Spinal cord (tissue), 9 donors: ENCODE measurements at regions not wholly inside any gene's neighbourhood (a gene's known extent, or its start where the extent isn't known, plus 50 kb on each side); places are given as distances from the start of the nearest gene placed in this dataset.
"Not testable (repeated sequence)": the region's sequence is repeated elsewhere in the genome, so short reads cannot be mapped to it uniquely, and the experiment has no call there.

Source experiments
- DNase-seq, 6 donors: peaks; one replicate each; pipeline versions ENCODE4 v3.0.0 to v3.0.0-alpha.2; 2013 to 2015; ENCODE audit warnings: low spot score in 6 of 6, low read depth in 4 of 6
- H3K27ac ChIP-seq: one replicate; pipeline ENCODE4 v1.5.1; 2013; ENCODE audit warnings: low read depth, low read length, control low read depth
- H3K27me3 ChIP-seq: one replicate; pipeline ENCODE4 v1.6.1; 2013; ENCODE audit warnings: low read length; ENCODE audit not compliant: control insufficient read depth, insufficient read depth
- H3K36me3 ChIP-seq: one replicate; pipeline ENCODE4 v1.6.1; 2013; ENCODE audit warnings: low read length; ENCODE audit not compliant: control insufficient read depth, insufficient read depth
- H3K4me1 ChIP-seq: one replicate; pipeline ENCODE4 v1.6.1; 2013; ENCODE audit warnings: low read length; ENCODE audit not compliant: control insufficient read depth, insufficient read depth
- H3K4me3 ChIP-seq: one replicate; pipeline ENCODE4 v1.5.1; 2013; ENCODE audit warnings: low read depth, low read length, control low read depth
- H3K9me3 ChIP-seq: one replicate; pipeline ENCODE4 v1.6.1; 2013; ENCODE audit warnings: low read length; ENCODE audit not compliant: control insufficient read depth, insufficient read depth
- WGBS: methylation state at CpG from one replicate; pipeline ENCODE4 v1.1.5; 2013; ENCODE audit warnings: missing lambda C conversion rate; ENCODE audit not compliant: insufficient coverage; 5-methylcytosine and 5-hydroxymethylcytosine counted together
- donor health status: healthy.

- Histone ChIP-seq H3K4me1 (no peaks in the 10 kb centered on the region), H3K36me3 (no peaks in the 10 kb centered on the region), H3K27me3 (no peaks in the 10 kb centered on the region), H3K27ac (no peak overlapping the region), H3K9me3 (peaks cover 2% of the 10 kb centered on the region), H3K4me3 (no peak overlapping the region)
- no peak for DNase-seq
- no CpG with 5 or more reads among the region's 1 CpG for whole genome bisulfite sequencing
These were observed 309.0 kb downstream of the CTH start for GRCh38 chr1:70720109-70720508.

DNA sequence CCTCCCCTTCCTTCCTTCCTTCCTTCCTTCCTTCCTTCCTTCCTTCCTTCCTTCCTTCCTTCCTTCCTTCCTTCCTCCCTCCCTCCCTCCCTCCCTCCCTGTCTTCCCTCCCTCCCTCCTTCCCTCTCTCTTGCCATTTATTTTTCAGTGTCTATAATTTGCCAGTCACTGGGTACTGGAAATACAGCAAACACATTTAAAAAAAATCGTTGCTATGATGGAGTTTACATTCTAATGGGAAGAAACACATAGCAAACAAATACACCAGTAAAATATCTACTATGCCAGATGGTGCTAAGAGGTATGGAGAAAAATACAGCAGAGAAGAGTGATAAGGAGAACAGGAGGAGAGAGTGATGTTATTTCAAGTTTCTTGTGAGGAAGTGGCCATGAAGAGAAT lies 309.5 kb downstream of the CTH start:
- H3K9me3 ChIP-seq = peaks cover 2% of the 10 kb centered on the region
- no peaks in the 10 kb centered on the region for H3K27me3 ChIP-seq
- H3K4me3 ChIP-seq = no peak overlapping the region
- WGBS = no CpG with 5 or more reads among the region's 1 CpG
- no peaks in the 10 kb centered on the region for H3K36me3 ChIP-seq
- DNase-seq = no peak
- no peak overlapping the region for H3K27ac ChIP-seq
- H3K4me1 ChIP-seq = no peaks in the 10 kb centered on the region

GRCh38 chr1:70727886-70728489 lies 316.9 kb downstream of the CTH start:
- Histone ChIP-seq H3K27ac (no peak overlapping the region), H3K4me3 (no peak overlapping the region), H3K27me3 (no peaks in the 10 kb centered on the region), H3K36me3 (no peaks in the 10 kb centered on the region), H3K4me1 (no peaks in the 10 kb centered on the region), H3K9me3 (peaks cover 2% of the 10 kb centered on the region)
- WGBS = 66% methylated on average over 6 of the region's 6 CpGs
- no peak for DNase-seq

DNA sequence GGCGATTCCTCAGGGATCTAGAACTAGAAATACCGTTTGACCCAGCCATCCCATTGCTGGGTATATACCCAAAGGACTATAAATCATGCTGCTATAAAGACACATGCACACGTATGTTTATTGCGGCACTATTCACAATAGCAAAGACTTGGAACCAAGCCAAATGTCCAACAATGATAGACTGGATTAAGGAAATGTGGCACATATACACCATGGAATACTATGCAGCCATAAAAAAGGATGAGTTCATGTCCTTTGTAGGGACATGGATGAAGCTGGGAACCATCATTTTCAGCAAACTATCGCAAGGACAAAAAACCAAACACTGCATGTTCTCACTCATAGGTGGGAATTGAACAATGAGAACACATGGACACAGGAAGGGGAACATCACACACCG lies 311.1 kb downstream of the PTGER3 start:
- H3K27me3 ChIP-seq, H3K36me3 ChIP-seq, DNase-seq, H3K9me3 ChIP-seq, H3K27ac ChIP-seq, H3K4me3 ChIP-seq, H3K4me1 ChIP-seq: not testable (repeated sequence)
- no CpG with 5 or more reads among the region's 6 CpGs for WGBS

DNA sequence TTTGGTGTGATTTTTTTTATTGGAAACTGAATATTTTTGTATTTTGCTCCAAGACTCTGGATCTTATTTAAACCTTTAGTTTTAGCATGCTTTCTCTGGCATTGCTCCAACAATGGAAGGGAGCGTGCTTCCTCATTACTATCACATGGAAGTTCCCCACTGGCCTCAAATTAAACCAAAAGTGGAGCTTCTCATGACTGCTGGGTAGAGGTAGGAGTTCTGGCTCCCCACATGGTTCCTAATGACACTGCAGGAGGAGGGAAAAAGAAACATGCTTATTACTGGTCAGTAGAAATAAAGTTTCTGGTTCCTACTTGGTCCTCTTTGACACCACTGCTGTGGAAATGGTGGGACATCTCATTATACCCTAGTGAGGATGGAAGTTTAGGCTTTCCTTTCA lies 310.5 kb downstream of the PTGER3 start:
- Histone ChIP-seq H3K27ac (no peak overlapping the region), H3K4me3 (no peak overlapping the region), H3K36me3 (no peaks in the 10 kb centered on the region), H3K9me3 (peaks cover 2% of the 10 kb centered on the region), H3K4me1 (no peaks in the 10 kb centered on the region), H3K27me3 (no peaks in the 10 kb centered on the region)
- no peak for DNase-seq
- WGBS = no CpG with 5 or more reads among the region's 1 CpG

DNA sequence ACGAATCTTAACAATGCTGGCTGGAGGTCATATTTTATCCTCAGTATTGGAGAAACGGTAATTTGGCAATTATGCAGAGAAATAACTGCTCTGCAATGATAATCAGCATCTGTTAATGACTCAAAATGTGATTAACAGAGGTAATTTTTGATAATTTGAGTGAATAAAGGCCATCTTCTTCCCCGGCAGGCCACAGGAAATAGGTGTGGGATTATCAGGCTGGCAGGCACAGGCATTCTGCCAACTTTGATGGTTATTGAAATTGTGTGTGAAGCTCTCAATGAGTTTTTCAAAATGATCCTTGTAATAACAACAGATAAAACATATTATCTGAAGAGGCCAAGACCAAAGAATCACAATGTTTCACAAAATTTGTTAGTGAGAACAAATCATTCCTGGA lies 309.0 kb downstream of the PTGER3 start:
- H3K27me3 ChIP-seq = no peaks in the 10 kb centered on the region
- DNase-seq = peak in 2 of 6 donors; percentile 9 to 77
- H3K27ac ChIP-seq = no peak overlapping the region
- 0% methylated on average over 1 of the region's 3 CpGs for WGBS
- no peak overlapping the region for H3K4me3 ChIP-seq
- H3K4me1 ChIP-seq = no peaks in the 10 kb centered on the region
- no peaks in the 10 kb centered on the region for H3K36me3 ChIP-seq
- peaks cover 2% of the 10 kb centered on the region for H3K9me3 ChIP-seq

DNA sequence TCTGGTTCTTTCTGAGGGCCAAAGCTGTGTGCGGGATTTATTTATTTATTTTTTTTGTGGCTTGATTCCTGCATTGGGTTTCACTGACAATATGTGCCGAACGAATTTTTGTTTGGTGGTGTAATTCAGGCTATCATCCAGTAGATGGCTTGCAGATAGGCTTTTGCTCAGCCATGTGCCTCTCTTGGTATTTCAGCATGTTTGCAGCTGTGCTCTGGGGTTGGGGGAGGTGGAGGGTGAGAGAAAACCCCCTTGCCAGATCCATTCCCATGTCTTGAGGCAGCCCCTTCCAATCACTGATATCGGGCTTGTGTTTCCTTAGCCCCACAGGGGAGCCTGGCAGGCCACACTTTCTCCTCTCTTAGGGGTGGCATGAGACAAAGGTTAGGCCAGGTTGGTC lies 302.4 kb downstream of the PTGER3 start:
- 77% methylated on average over 4 of the region's 4 CpGs for WGBS
- H3K4me3 ChIP-seq = no peak overlapping the region

GRCh38 chr1:70746062-70746461 lies 301.6 kb downstream of the PTGER3 start:
- DNase-seq, H3K27me3 ChIP-seq, H3K27ac ChIP-seq, H3K4me1 ChIP-seq, H3K4me3 ChIP-seq, H3K36me3 ChIP-seq: not testable (repeated sequence)
- H3K9me3 ChIP-seq = peaks cover 11% of the 10 kb centered on the region
- WGBS = no CpG with 5 or more reads among the region's 1 CpG

More for the DNA sequence above, 302.4 kb downstream of the PTGER3 start:
- H3K9me3 ChIP-seq = peaks cover 11% of the 10 kb centered on the region
- no peaks in the 10 kb centered on the region for H3K27me3 ChIP-seq
- H3K4me1 ChIP-seq = no peaks in the 10 kb centered on the region
- no peak for DNase-seq
- no peaks in the 10 kb centered on the region for H3K36me3 ChIP-seq
- H3K27ac ChIP-seq = no peak overlapping the region

GRCh38 chr1:70747123-70747522 lies 300.5 kb downstream of the PTGER3 start:
- not testable (repeated sequence) for H3K27ac ChIP-seq, H3K36me3 ChIP-seq, H3K27me3 ChIP-seq, H3K4me3 ChIP-seq, H3K9me3 ChIP-seq, DNase-seq, H3K4me1 ChIP-seq
- 83% methylated on average over 1 of the region's 1 CpG for WGBS

DNA sequence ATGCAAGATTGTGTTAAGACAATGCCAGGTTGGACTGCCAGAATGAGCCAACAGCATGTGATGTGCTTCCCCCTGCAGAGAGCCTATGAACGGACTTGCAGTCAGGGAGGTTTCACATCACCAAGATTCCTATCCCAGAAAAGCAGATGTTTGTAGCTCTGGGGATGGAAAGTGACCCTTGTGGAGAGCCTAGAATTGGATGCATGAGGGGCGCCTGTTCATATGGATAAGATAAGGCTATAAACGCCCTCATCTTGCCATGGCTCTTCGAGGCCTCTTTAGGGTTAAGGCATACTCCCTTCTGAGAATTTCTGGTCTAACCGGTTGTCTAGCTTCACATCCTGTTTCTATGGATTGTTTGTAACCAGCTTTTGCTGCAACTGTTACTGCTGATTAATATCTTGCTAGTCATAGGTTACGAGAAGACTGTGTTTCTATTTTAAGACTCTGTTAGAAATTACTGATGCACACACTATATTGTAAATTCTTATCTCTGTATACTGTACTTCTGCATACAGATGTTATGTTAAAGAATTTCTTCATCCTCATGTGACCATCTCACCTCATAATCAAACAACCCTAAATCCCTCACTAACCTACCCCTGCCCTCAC lies 295.8 kb downstream of the PTGER3 start:
- H3K27me3 ChIP-seq, H3K36me3 ChIP-seq, H3K27ac ChIP-seq, DNase-seq, H3K4me1 ChIP-seq, H3K9me3 ChIP-seq, H3K4me3 ChIP-seq: not testable (repeated sequence)
- WGBS = 94% methylated on average over 3 of the region's 6 CpGs
